ENCODE measurements at regions not wholly inside any gene's neighbourhood (a gene's known extent, or its start where the extent isn't known, plus 50 kb on each side); places are given as distances from the start of the nearest gene placed in this dataset.

GRCh38 chr13:112213467-112214255 lies 146.7 kb downstream of the SOX1 start:
- WGBS, 2 donors: 82 to 84% methylated on average over 18 to 24 of the region's 24 CpGs
- H3K27ac ChIP-seq: no peak overlapping the region

GRCh38 chr13:112215871-112216270 lies 148.9 kb downstream of the SOX1 start:
- Histone ChIP-seq H3K27me3 (no peaks in the 10 kb centered on the region), H3K9me3 (no peaks in the 10 kb centered on the region), H3K4me3 (no peak overlapping the region), H3K36me3 (no peaks in the 10 kb centered on the region), H3K27ac (no peak overlapping the region), H3K4me1 (no peaks in the 10 kb centered on the region)
- WGBS, 2 donors: 77 to 81% methylated on average over 19 of the region's 19 CpGs
- DNase-seq (ENCODE audit: low spot score in 2 of 2): no peak
- TF ChIP-seq CTCF (IDR thresholded peaks at IDR 0.05) (no peak), POLR2A (IDR thresholded peaks at IDR 0.05) (no peak), EP300 (IDR thresholded peaks at IDR 0.05) (no peak)

More at GRCh38 chr13:112213467-112214255, 146.7 kb downstream of the SOX1 start:
- H3K36me3 ChIP-seq: no peaks in the 10 kb centered on the region
- no peak overlapping the region for H3K4me3 ChIP-seq
- no peak for DNase-seq (ENCODE audit: low spot score in 2 of 2)
- H3K4me1 ChIP-seq: no peaks in the 10 kb centered on the region
- no peaks in the 10 kb centered on the region for H3K27me3 ChIP-seq
- TF ChIP-seq POLR2A (IDR thresholded peaks at IDR 0.05): no peak
- H3K9me3 ChIP-seq: no peaks in the 10 kb centered on the region

- no peaks in the 10 kb centered on the region for H3K36me3 ChIP-seq
- no peaks in the 10 kb centered on the region for H3K4me1 ChIP-seq
- no peaks in the 10 kb centered on the region for H3K27me3 ChIP-seq
- no peak overlapping the region for H3K27ac ChIP-seq
- H3K4me3 ChIP-seq: no peak overlapping the region
- DNase-seq (ENCODE audit: low spot score in 2 of 2): no peak
- no peaks in the 10 kb centered on the region for H3K9me3 ChIP-seq
- WGBS, 2 donors: 89% methylated on average over 7 of the region's 7 CpGs
- TF ChIP-seq CTCF (IDR thresholded peaks at IDR 0.05) (no peak), POLR2A (IDR thresholded peaks at IDR 0.05) (no peak), EP300 (IDR thresholded peaks at IDR 0.05) (no peak)
Measured at GRCh38 chr13:112217431-112217830, 150.5 kb downstream of the SOX1 start.

GRCh38 chr13:112218416-112218815 lies 151.5 kb downstream of the SOX1 start:
- Histone ChIP-seq H3K4me3 (no peak overlapping the region), H3K27me3 (no peaks in the 10 kb centered on the region), H3K36me3 (no peaks in the 10 kb centered on the region), H3K27ac (no peak overlapping the region), H3K4me1 (no peaks in the 10 kb centered on the region), H3K9me3 (no peaks in the 10 kb centered on the region)
- no peak for DNase-seq (ENCODE audit: low spot score in 2 of 2)
- whole genome bisulfite sequencing, 2 donors: 63 to 72% methylated on average over 6 of the region's 6 CpGs
- TF ChIP-seq EP300 (IDR thresholded peaks at IDR 0.05) (no peak), CTCF (IDR thresholded peaks at IDR 0.05) (no peak), POLR2A (IDR thresholded peaks at IDR 0.05) (no peak)

GRCh38 chr13:112219740-112220139 lies 152.8 kb downstream of the SOX1 start:
- 66 to 67% methylated on average over 8 of the region's 8 CpGs for WGBS, 2 donors
- no peaks in the 10 kb centered on the region for H3K27me3 ChIP-seq

More at GRCh38 chr13:112219740-112220139, 152.8 kb downstream of the SOX1 start:
- no peak for DNase-seq (ENCODE audit: low spot score in 2 of 2)
- no peak overlapping the region for H3K27ac ChIP-seq
- no peak for TF ChIP-seq CTCF (IDR thresholded peaks at IDR 0.05)
- TF ChIP-seq POLR2A (IDR thresholded peaks at IDR 0.05): no peak
- TF ChIP-seq EP300 (IDR thresholded peaks at IDR 0.05): no peak
- H3K4me3 ChIP-seq: no peak overlapping the region
- no peaks in the 10 kb centered on the region for H3K36me3 ChIP-seq
- H3K4me1 ChIP-seq: no peaks in the 10 kb centered on the region
- no peaks in the 10 kb centered on the region for H3K9me3 ChIP-seq
